ENCODE measurements at regions not wholly inside any gene's neighbourhood (a gene's known extent, or its start where the extent isn't known, plus 50 kb on each side); places are given as distances from the start of the nearest gene placed in this dataset.
"Not testable (repeated sequence)": the region's sequence is repeated elsewhere in the genome, so short reads cannot be mapped to it uniquely, and the experiment has no call there.

GRCh38 chr12:25341877-25342276 lies 91.1 kb upstream of the KRAS start:
- not testable (repeated sequence) for TF ChIP-seq ZNF707 (CRISPR knock-in tag; conservative IDR thresholded peaks at IDR 0.05); ATF4 (CRISPR knock-in tag; IDR thresholded peaks at IDR 0.05); ZNF354B (CRISPR knock-in tag; IDR thresholded peaks at IDR 0.05); JUN (IDR thresholded peaks at IDR 0.05; ENCODE audit: borderline replicate concordance, low read depth, low read length); JUN (CRISPR knock-in tag; IDR thresholded peaks at IDR 0.05; ENCODE audit: borderline replicate concordance); RAD51 (IDR thresholded peaks at IDR 0.05; ENCODE audit: borderline replicate concordance, low read depth); SIRT6 (IDR thresholded peaks at IDR 0.05; ENCODE audit: low read depth, low read length); NKRF (IDR thresholded peaks at IDR 0.05; ENCODE audit: borderline replicate concordance); FOXA1 (IDR thresholded peaks at IDR 0.05; ENCODE audit: borderline replicate concordance); JUNB (CRISPR knock-in tag; conservative IDR thresholded peaks at IDR 0.05); TAF1 (IDR thresholded peaks at IDR 0.05; ENCODE audit: control insufficient read depth, extremely low read depth, insufficient read depth, low read length, severe bottlenecking)
- TF ChIP-seq, protein P1, sequence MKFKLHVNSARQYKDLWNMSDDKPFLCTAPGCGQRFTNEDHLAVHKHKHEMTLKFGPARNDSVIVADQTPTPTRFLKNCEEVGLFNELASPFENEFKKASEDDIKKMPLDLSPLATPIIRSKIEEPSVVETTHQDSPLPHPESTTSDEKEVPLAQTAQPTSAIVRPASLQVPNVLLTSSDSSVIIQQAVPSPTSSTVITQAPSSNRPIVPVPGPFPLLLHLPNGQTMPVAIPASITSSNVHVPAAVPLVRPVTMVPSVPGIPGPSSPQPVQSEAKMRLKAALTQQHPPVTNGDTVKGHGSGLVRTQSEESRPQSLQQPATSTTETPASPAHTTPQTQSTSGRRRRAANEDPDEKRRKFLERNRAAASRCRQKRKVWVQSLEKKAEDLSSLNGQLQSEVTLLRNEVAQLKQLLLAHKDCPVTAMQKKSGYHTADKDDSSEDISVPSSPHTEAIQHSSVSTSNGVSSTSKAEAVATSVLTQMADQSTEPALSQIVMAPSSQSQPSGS (CRISPR knock-in tag; IDR thresholded peaks at IDR 0.05): not testable (repeated sequence)
